NCI-H82 treated with DMSO at 0.1 percent for 48 hours (cell line): ENCODE measurements at regions not wholly inside any gene's neighbourhood (a gene's known extent, or its start where the extent isn't known, plus 50 kb on each side); places are given as distances from the start of the nearest gene placed in this dataset.

ENCODE experiments used
- DNase-seq: peaks from one replicate; lab custom pipeline; 2025; ENCODE audit not compliant: unreplicated experiment; lab: John Stamatoyannopoulos, UW

- no peak for DNase-seq
These were observed 63.4 kb upstream of the RNU6ATAC start for GRCh38 chr9:134227451-134228411.

DNA sequence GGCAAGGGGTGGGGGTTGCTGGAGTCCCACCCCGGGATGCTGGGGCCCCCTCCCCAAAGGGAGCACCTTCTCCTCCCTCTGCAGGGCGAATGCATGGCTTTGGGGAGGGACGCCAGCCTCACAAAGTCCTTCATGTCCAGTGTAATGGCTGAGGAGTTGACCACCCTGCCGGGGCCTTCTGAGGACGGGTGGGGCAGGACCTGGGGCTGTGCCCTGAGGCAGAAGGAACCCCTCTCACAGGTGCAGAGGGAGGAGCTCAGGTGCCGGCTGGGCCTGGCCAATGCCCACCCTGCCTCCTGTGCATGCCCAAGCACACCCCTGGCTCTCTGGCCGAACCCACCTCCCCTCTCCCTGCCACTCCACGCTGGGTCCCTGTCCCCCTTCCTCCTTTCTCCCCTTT is 64.3 kb upstream of the RNU6ATAC start:
- DNase-seq = no peak

- no peak for DNase-seq
These were observed 65.2 kb upstream of the RNU6ATAC start for GRCh38 chr9:134229466-134230091.

DNA sequence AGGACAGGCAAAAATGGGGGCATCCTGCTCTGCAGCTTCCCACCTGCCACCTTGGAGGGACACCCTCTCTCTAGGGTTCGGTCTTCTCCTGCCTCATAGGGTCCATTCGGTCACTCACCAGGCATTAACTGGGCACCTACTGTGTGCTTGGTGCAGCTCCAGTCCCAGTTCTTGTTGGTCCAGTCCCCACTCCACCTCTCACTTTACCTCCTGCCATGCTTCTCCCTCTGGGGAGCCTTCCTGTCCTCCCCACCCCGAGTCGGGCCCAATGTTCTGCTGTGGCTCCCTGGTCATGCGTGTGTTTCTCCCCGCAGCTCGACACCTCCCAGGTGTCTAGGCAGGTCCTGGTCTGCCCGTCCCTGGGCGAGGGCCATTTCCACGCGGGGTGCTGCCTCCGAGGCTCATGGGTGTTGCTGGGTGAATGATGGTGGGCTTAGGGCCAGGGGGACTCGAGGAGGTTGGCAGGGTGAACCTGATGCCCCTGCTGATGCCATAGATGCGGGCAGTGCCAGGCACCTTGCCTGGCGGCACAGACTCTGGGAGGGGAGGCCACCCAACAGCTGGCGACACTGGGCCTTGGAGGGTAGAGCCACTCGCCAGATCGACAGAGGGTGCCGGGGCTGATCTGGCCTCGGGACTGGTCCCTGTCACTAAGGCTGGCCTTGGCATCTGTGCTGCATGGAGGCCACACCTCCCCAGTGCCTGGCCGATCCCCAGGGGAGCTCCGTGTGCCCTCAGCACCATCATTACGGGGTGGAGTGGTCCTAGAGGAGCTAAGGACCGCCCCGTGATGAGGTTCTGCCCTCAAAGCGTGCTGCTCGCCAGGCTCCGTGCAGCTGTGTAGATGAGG is 66.0 kb upstream of the RNU6ATAC start:
- DNase-seq = no peak

DNA sequence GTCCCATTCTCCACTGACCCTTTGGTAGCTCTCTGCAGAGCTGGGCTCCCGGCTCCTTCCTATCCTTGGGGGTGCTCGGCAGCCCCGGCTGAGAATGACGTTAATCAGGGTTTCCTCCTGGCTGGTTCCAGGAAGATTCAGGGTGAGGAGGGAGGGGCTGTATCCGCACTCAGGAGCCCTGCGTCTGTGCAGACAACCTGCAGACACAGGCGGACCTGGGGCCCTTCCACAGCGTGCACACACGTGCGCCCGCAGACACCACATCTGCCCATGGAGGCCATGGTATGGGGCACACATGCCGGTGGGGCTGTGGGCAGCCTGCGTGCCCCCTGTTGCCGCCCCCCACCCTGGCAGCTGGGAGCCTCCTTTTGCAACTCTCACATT is 66.6 kb upstream of the RNU6ATAC start:
- DNase-seq = no peak

DNA sequence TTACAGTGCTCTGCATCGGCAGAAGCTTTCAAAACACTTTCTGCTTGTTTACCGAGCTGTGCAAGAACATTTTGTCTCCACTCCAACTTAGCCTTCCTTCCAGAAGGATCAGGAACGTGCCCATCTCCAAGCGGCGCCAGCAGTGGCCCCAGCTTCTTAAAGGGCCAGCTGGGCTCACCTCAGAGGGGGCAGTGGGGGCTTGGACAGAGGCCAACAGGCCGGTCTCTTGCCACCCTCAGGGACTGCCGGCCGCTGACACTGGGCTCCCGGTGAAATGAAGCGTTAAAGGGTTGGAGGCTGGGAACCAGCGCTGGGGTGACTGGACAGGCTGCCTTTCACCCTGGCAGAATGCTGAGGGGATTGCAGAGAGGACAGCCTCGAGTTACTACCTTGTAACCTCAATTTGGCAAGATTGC is 67.0 kb upstream of the RNU6ATAC start:
- DNase-seq = no peak

- no peak for DNase-seq
These were observed 67.4 kb upstream of the RNU6ATAC start for GRCh38 chr9:134231767-134232166.

GRCh38 chr9:134233022-134233421 is 68.7 kb upstream of the RNU6ATAC start:
- DNase-seq = no peak

DNA sequence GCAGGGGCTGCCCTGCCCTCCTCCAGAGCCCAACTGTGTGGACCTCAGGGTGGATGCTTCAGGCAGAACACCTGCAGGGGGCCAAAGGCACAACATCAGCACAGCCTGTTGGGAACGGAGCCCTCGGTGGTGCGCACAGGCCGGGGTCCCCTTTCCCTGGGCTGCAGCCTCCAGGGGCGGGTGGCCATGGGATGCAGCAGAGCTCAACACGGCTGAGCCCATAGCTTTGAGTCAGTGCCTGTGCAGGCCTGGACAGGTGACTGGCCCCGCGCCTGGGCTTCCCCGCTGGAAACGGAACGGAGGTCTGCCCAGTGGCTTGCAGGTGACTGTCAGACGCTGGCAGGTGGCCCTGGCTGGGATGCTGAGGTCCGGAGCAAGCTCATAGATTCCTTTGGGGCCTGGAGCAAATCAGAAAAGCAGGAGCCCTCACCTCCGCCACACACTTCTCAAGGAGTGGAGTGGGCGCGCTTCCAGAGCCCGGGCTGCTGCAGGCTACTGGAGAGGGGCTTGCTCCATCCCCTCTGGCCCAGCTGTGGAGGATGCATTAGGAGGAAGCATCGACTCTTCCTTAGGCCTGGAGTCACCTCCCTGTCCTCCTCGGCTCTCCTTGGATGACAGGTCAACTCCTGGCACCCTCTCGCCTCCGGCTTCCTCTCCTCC is 69.8 kb upstream of the RNU6ATAC start:
- DNase-seq = no peak

DNA sequence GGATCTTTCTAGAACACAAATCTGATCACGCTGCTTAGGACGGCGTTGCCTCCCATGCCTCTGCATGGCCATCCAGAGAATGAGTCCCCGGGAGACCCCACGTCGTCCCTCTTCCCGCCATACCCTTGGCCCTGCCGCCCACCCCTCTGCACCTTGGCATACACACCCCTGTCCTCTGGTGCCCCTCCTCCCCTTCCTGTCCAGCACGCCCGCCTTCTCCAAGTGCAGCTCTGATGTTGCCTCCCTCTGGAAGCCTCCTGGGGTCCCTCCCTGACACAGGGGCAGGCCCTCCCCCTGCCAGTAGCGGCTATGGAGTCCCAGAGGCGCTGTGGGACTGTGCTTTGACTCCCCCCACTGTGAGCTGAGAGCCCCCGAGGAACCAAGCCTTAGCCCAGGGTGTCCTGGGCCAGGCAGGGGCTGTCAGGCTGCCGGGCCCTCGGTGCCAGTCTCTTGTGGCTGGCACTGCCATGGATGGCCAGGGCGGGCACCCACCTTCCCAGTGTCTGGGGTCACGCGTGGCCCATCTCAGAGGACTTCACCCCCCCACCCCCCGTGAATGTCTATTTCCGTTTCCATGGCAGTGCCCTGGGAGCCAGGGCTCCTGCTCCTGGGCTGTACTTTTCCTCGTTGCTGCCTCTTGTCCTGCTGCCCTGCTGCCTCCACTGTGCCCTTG is 70.5 kb upstream of the RNU6ATAC start:
- DNase-seq = no peak

GRCh38 chr9:134235366-134235765 is 71.0 kb upstream of the RNU6ATAC start:
- no peak for DNase-seq

GRCh38 chr9:134236001-134236421 is 71.6 kb upstream of the RNU6ATAC start:
- no peak for DNase-seq

DNA sequence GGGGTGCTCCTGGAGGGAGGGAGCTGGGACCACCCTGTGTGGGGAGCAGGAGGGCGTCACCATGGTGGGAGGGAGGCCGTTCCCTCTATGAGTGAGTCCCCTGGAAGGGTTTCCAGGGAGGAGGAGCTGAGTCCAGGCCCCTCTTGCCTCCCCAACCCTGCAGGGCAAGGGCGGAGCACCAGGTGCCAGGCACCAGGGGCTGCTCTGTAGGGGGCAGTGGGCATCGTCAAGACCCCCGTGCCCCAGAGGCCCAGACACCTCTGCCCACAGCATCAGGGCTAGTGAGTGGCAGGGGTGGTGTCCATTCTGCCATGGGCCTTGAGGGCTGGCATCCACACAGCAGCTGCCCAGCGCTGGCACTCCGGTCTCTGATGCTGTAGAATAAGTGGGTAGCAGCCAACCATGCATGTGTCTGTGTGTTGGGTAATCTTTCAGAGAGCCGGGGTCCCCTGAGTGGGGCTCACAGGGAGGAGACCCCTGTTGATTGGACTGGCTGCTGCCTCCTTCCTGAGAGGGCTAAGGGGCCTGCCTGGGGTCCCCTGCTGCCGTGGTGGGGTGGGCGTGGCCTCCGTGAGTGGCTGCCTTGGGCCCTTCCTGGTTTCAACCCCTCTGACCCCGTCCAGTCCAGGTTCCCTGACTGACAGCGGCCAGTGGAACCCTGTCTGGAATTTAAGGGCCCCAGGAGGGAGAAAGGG is 72.7 kb upstream of the RNU6ATAC start:
- no peak for DNase-seq

- DNase-seq = no peak
These were observed 73.4 kb upstream of the RNU6ATAC start for GRCh38 chr9:134237630-134238265.

DNA sequence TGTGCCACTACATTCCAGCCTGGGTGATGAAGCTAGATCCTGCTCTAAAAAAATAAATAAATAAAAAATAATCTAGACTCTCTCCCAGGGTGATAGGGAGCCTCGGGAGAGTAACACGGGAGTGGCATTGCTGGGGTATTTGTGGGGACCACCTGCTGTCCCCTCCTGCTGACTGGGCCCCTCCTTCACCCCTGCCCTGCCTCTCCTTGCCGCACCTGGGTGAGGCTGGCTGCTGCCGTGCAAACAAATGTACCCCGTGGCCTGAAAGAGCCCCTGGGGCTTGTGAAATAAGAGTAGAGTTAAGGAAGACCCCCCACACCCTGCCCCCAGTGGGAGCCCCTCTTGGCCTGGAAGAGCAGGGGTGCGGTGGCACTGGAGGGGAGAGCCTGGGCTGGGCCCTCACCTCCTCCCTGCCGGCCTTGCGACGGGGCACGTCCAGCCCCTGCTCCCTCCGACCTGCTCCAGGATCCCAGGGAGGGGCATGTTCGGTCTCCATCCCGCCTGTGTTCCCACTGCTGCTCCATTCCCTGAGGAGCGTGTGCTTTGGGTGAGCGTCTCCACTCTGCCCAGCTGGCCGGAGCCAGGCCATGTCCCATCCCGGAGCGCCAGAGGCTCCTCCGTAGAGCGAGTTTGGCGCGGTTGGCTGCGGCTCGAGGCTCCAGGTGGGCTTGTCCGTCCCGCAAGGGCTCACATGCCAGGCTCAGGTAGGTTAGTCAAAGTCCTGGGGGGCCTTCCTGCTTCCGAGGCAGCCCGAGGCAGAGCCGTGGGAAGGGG is 75.0 kb upstream of the RNU6ATAC start:
- no peak for DNase-seq

GRCh38 chr9:134239939-134240338 is 75.6 kb upstream of the RNU6ATAC start:
- DNase-seq = no peak

DNA sequence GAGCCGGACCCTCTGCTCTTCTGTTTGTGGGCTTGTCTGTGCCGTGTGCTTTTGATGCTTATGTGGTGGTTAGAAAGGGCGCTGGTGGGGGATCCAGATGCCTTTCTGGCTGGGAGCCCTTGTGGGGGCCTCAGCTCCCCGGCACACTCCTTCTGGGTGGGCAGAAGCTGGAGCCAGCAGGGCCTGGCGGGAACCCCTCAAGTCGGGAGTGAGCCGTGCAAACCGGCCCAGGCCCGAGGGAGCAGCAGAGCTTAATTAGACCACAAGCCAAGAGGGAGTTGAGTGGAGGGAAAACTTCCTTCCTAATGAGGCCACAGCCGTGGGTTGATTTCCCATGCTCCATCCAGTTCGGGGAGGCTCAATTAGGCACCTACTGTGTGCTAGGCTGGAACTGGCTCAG is 76.0 kb upstream of the RNU6ATAC start:
- no peak for DNase-seq

- DNase-seq = no peak
These were observed 78.3 kb upstream of the RNU6ATAC start for GRCh38 chr9:134242706-134243105.
